Neutrophil (primary cell): ENCODE measurements at regions not wholly inside any gene's neighbourhood (a gene's known extent, or its start where the extent isn't known, plus 50 kb on each side); places are given as distances from the start of the nearest gene placed in this dataset.
"Not testable (repeated sequence)": the region's sequence is repeated elsewhere in the genome, so short reads cannot be mapped to it uniquely, and the experiment has no call there.

ENCODE experiments used
- H3K27ac ChIP-seq: fragments of 200-600 bp; sonication (generic); 2 replicates; pipeline ENCODE4 v1.5.1; 2016; ENCODE audit warnings: mild to moderate bottlenecking, moderate library complexity
- H3K27me3 ChIP-seq: fragments of 200-600 bp; sonication (generic); 2 replicates; pipeline ENCODE4 v1.6.0; 2016; ENCODE audit warnings: mild to moderate bottlenecking
- H3K36me3 ChIP-seq: fragments of 200-600 bp; sonication (generic); 2 replicates; pipeline ENCODE4 v1.5.1; 2017
- H3K4me1 ChIP-seq, 2 experiments: fragments of 200-600 bp in 1 of 2; sonication (generic) in 1 of 2; 1 replicate in 1 of 2; 2 replicates in 1 of 2; pipeline versions ENCODE4 v1.5.1 to v1.6.1; 2013 to 2016; ENCODE audit warnings: low read depth in 1 of 2, low read length in 1 of 2, mild to moderate bottlenecking in 1 of 2, moderate library complexity in 1 of 2; ENCODE audit not compliant: control insufficient read depth in 1 of 2, insufficient read depth in 1 of 2
- H3K4me3 ChIP-seq, 2 experiments: fragments of 200-600 bp in 1 of 2; sonication (generic) in 1 of 2; 1 replicate in 1 of 2; 2 replicates in 1 of 2; pipeline ENCODE4 v1.5.1; 2013 to 2016; ENCODE audit warnings: low read depth in 1 of 2, low read length in 1 of 2, mild to moderate bottlenecking in 1 of 2, moderate library complexity in 1 of 2
- H3K9me3 ChIP-seq: fragments of 200-600 bp; sonication (generic); 2 replicates; pipeline ENCODE4 v1.5.1; 2016
- TF ChIP-seq, protein P1 (sequence below): fragments of 200-600 bp; sonication (generic); IDR thresholded peaks from 2 replicates; pipeline ENCODE4 v1.5.1; 2016; ENCODE audit warnings: antibody characterized with exemption

DNA sequence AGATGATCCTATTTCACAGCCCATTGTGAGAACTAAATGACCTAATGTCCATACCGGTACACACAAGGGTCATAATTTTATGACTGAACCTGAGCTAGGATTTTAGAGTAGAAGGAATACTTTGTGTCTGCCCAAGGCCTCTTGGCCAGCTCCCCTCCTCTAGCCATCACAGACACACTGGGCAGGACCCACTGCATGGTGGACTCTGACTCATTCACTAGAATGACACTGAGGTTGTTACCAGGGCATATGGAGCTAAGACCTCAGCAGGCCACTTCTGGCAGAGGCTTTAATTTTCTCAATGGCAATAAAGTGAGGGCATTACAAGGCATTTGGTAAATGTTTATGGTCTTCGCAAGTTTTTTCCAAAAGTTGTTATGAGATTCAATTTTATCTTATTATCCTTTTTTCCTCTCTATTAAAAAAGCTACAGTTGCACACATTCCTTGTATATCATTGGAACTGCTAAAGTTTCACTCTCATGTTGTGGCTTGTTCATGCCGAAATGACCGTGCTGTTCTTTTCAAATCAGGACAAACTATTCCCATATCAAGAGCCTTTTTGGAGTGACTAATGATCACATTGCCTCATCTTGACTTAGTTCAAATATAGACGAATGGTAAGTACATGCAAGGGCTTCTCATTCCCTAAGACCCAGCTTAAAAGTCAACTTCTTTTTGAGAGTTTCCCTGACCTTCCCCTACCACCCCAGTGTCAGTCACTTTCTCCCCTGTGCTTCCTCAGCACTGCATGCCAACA lies 595.7 kb downstream of the ACTL7B start:
- Histone ChIP-seq H3K36me3 (no peaks in the 10 kb centered on the region), H3K4me3 (no peak overlapping the region), H3K27me3 (no peaks in the 10 kb centered on the region), H3K27ac (no peak overlapping the region), H3K4me1 (peaks cover 4 to 7% of the 10 kb centered on the region in 2 experiments), H3K9me3 (no peaks in the 10 kb centered on the region)
- TF ChIP-seq, protein P1, sequence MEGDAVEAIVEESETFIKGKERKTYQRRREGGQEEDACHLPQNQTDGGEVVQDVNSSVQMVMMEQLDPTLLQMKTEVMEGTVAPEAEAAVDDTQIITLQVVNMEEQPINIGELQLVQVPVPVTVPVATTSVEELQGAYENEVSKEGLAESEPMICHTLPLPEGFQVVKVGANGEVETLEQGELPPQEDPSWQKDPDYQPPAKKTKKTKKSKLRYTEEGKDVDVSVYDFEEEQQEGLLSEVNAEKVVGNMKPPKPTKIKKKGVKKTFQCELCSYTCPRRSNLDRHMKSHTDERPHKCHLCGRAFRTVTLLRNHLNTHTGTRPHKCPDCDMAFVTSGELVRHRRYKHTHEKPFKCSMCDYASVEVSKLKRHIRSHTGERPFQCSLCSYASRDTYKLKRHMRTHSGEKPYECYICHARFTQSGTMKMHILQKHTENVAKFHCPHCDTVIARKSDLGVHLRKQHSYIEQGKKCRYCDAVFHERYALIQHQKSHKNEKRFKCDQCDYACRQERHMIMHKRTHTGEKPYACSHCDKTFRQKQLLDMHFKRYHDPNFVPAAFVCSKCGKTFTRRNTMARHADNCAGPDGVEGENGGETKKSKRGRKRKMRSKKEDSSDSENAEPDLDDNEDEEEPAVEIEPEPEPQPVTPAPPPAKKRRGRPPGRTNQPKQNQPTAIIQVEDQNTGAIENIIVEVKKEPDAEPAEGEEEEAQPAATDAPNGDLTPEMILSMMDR = no peak

DNA sequence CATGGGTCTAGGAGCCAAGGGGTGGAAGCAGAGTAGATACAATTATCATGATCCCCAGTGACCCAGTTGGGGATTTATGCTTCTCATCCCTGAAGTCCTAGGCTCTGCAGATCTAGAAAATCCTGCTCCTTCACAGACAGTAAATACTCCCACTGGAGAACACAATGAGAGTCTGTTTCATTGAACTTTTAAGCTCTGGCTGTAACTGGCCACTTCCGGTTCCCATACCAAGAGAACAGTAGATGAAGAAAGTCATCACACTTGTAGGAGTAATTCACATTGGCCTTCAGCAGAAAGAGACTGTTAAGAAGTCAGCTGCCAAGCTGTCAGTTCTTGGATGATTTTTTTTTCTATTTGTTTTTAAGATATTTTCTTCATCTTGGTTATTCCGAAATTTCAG lies 597.1 kb downstream of the ACTL7B start:
- Histone ChIP-seq H3K4me1 (no peaks in the 10 kb centered on the region), H3K27ac (no peak overlapping the region), H3K4me3 (no peak overlapping the region), H3K27me3 (no peaks in the 10 kb centered on the region), H3K9me3 (no peaks in the 10 kb centered on the region), H3K36me3 (no peaks in the 10 kb centered on the region)
- TF ChIP-seq, protein P1 = no peak

DNA sequence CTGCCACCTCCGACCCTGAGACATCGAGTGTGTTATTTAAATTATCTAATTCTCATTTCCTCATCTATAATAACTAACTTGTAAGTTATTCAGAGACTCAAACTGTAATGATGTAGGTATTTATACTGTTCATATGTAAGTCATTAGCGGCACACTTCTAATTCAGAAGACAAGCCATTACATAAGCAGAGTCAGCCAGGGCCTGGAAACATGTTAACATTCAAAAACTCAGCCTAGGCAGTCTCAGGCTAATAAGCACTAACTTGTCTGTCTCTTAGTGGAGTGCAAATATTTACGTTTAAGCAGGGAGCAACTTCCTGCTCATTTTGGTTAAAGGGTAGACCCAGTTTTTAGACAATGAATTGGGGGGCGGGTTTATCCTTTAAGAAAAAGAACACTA lies 598.4 kb downstream of the ACTL7B start:
- Histone ChIP-seq H3K9me3 (no peaks in the 10 kb centered on the region), H3K4me1 (no peaks in the 10 kb centered on the region), H3K36me3 (no peaks in the 10 kb centered on the region), H3K27me3 (no peaks in the 10 kb centered on the region), H3K27ac (no peak overlapping the region), H3K4me3 (no peak overlapping the region)
- TF ChIP-seq, protein P1 = no peak

DNA sequence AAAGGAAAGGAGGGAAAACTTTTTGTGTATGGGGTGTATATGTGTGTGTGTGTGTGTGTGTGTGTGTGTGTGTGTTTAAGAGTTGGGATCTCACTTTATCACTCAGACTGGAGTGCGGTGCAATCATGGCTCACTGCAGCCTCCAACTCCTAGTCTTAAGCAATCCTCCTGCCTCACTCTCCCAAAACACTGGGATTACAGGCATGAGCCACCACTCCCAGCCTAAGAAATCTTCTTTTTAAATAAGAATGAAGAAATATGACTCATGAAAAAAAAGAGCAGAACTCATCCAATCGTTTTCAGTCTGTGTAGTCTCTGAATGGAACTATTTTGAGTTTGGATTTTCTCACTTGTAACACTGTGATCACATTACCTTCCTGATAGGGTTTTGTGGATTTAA lies 601.5 kb downstream of the ACTL7B start:
- Histone ChIP-seq H3K4me1 (no peaks in the 10 kb centered on the region), H3K9me3 (no peaks in the 10 kb centered on the region)
- TF ChIP-seq, protein P1 = no peak

DNA sequence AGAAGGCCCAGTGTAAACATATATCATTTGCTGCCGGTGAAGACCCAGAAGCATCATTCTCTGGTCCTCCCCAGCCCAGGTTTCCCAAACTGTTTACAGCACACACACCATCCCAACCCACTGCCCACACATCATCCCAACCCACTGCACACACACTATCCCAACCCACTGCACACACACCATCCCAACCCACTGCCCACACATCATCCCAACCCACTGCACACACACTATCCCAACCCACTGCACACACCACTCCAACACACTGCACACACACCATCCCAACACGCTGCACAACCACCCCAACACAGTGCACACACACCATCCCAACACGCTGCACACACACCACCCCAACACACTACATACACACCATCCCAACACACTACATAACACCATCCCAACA lies 608.4 kb downstream of the ACTL7B start:
- not testable (repeated sequence) for H3K36me3 ChIP-seq, H3K27ac ChIP-seq, H3K9me3 ChIP-seq, H3K4me3 ChIP-seq, H3K4me1 ChIP-seq, H3K27me3 ChIP-seq

More for the DNA sequence above, 601.5 kb downstream of the ACTL7B start:
- H3K36me3 ChIP-seq = no peaks in the 10 kb centered on the region
- H3K4me3 ChIP-seq = no peak overlapping the region
- no peaks in the 10 kb centered on the region for H3K27me3 ChIP-seq
- no peak overlapping the region for H3K27ac ChIP-seq

DNA sequence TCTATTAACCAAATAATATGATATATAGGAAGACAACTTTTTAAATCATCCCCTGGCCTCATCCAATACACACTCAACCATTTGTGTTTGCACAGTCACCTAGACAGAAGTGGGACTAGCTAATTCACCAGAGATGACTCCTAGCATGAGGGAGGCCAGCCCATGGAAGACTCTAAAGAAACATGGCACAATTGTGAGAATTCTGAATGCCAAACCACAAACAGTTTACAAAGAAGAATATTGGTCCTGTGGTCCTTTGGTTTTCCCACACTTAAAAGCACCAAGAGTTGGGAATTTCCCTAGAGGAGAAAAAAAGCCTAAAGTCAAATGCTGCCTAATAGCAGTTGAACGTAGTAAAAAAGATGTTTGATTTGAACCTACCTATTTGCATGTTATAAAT lies 609.9 kb downstream of the ACTL7B start:
- Histone ChIP-seq H3K27me3 (no peaks in the 10 kb centered on the region), H3K4me1 (no peaks in the 10 kb centered on the region), H3K27ac (no peak overlapping the region), H3K9me3 (no peaks in the 10 kb centered on the region), H3K36me3 (no peaks in the 10 kb centered on the region), H3K4me3 (no peak overlapping the region)
- TF ChIP-seq, protein P1 = no peak
